Common myeloid progenitor, CD34-positive (primary cell): ENCODE measurements at regions not wholly inside any gene's neighbourhood (a gene's known extent, or its start where the extent isn't known, plus 50 kb on each side); places are given as distances from the start of the nearest gene placed in this dataset.
"Not testable (repeated sequence)": the region's sequence is repeated elsewhere in the genome, so short reads cannot be mapped to it uniquely, and the experiment has no call there.

Source experiments
- CTCF ChIA-PET: fragments of 350-600 bp; sonication (Branson Sonifier 250); formaldehyde crosslinking; loops from one replicate; lab custom pipeline; 2021; ENCODE audit warnings: antibody characterized with exemption; lab: Charles Lee
- POLR2A ChIA-PET: fragments of 350-600 bp; sonication (Branson Sonifier 250); formaldehyde crosslinking; loops from one replicate; lab custom pipeline; 2021; ENCODE audit warnings: antibody characterized with exemption; lab: Charles Lee
- DNase-seq, 3 donors: peaks; one replicate each; pipeline versions ENCODE4 v3.0.0 to v3.0.0-alpha.2; 2013
- H3K27ac ChIP-seq, 2 experiments: 1 replicate in 1 of 2; 2 replicates in 1 of 2; pipeline ENCODE4 v1.7.0; 2013; ENCODE audit warnings: inconsistent platforms in 2 of 2, low read length in 2 of 2, mild to moderate bottlenecking in 2 of 2, low read depth in 1 of 2, moderate library complexity in 1 of 2; ENCODE audit not compliant: severe bottlenecking in 2 of 2, insufficient read depth in 1 of 2, poor library complexity in 1 of 2
- H3K27me3 ChIP-seq, 5 experiments: replicated peaks in 2 of 5; 1 replicate in 3 of 5; 2 replicates in 2 of 5; pipeline versions ENCODE4 v1.6.1 to v1.7.0; 2013; ENCODE audit warnings: low read length in 4 of 5, mild to moderate bottlenecking in 2 of 5, moderate library complexity in 2 of 5, inconsistent platforms in 1 of 5; ENCODE audit not compliant: insufficient read depth in 5 of 5, control insufficient read depth in 4 of 5
- H3K36me3 ChIP-seq, 4 experiments: 1 replicate in 2 of 4; 2 replicates in 2 of 4; pipeline versions ENCODE4 v1.6.1 to v1.7.0; 2013; ENCODE audit warnings: low read length in 3 of 4, control low read depth in 1 of 4, mild to moderate bottlenecking in 1 of 4; ENCODE audit not compliant: control insufficient read depth in 4 of 4, insufficient read depth in 4 of 4
- H3K4me1 ChIP-seq, 4 experiments: 1 replicate in 3 of 4; 2 replicates in 1 of 4; pipeline versions ENCODE4 v1.6.1 to v1.7.1; 2013; ENCODE audit warnings: low read length in 3 of 4, mild to moderate bottlenecking in 3 of 4, control low read depth in 1 of 4, inconsistent platforms in 1 of 4, moderate library complexity in 1 of 4; ENCODE audit not compliant: control insufficient read depth in 4 of 4, insufficient read depth in 4 of 4; ENCODE audit errors: control extremely low read depth in 1 of 4
- H3K4me3 ChIP-seq, 7 experiments: 1 replicate in 4 of 7; 2 replicates in 3 of 7; pipeline versions ENCODE4 v1.5.1 to v1.7.0; 2013; ENCODE audit warnings: mild to moderate bottlenecking in 7 of 7, low read length in 6 of 7, moderate library complexity in 6 of 7, inconsistent platforms in 2 of 7, low read depth in 2 of 7, control low read depth in 1 of 7; ENCODE audit not compliant: insufficient read depth in 4 of 7, control insufficient read depth in 1 of 7; ENCODE audit errors: extremely low read depth in 1 of 7
- H3K9me3 ChIP-seq, 5 experiments: 1 replicate in 4 of 5; 2 replicates in 1 of 5; pipeline versions ENCODE4 v1.6.1 to v1.7.1; 2013; ENCODE audit warnings: low read length in 4 of 5, mild to moderate bottlenecking in 2 of 5, inconsistent platforms in 1 of 5, low read depth in 1 of 5, moderate library complexity in 1 of 5; ENCODE audit not compliant: control insufficient read depth in 4 of 5, insufficient read depth in 2 of 5; ENCODE audit errors: control extremely low read depth in 1 of 5
- WGBS: methylation state at CpG from one replicate; pipeline ENCODE4 v1.1.5; 2013; ENCODE audit not compliant: insufficient coverage; 5-methylcytosine and 5-hydroxymethylcytosine counted together

GRCh38 chrY:7371026-7371425, 459.5 kb upstream of the AMELY start:
- H3K4me3 ChIP-seq, DNase-seq, CTCF ChIA-PET, H3K27me3 ChIP-seq, H3K27ac ChIP-seq, H3K4me1 ChIP-seq, H3K9me3 ChIP-seq, POLR2A ChIA-PET: not testable (repeated sequence)
- H3K36me3 ChIP-seq: peaks cover 0 to 31% (median 0%) of the 10 kb centered on the region in 4 experiments
- no CpG with 5 or more reads among the region's 6 CpGs for WGBS

GRCh38 chrY:7359520-7359919, 448.0 kb upstream of the AMELY start:
- H3K4me3 ChIP-seq: no peak overlapping the region
- no peaks in the 10 kb centered on the region for H3K4me1 ChIP-seq
- no CpG with 5 or more reads among the region's 4 CpGs for WGBS
- no peaks in the 10 kb centered on the region for H3K9me3 ChIP-seq
- DNase-seq: no peak
- H3K27ac ChIP-seq: no peak overlapping the region
- H3K36me3 ChIP-seq: peaks cover 0 to 43% (median 2%) of the 10 kb centered on the region in 4 experiments
- ChIA-PET POLR2A (no interaction called here), CTCF (interaction anchor here (1.2 kb wide), 1 partner anchor 15 kb away, joined by 3 read pairs; no protein-coding TSS in a partner anchor)
- H3K27me3 ChIP-seq: no peaks in the 10 kb centered on the region

GRCh38 chrY:7358103-7358752, 446.7 kb upstream of the AMELY start:
- Histone ChIP-seq H3K4me1 (no peaks in the 10 kb centered on the region), H3K27ac (no peak overlapping the region), H3K27me3 (no peaks in the 10 kb centered on the region), H3K9me3 (no peaks in the 10 kb centered on the region), H3K36me3 (peaks cover 0 to 41% (median 2%) of the 10 kb centered on the region in 4 experiments), H3K4me3 (no peak overlapping the region)
- POLR2A ChIA-PET: no interaction called here
- no CpG with 5 or more reads among the region's 1 CpG for WGBS
- no peak for DNase-seq
- CTCF ChIA-PET: no interaction called here

GRCh38 chrY:7355891-7356290, 444.3 kb upstream of the AMELY start:
- POLR2A ChIA-PET, H3K4me3 ChIP-seq, CTCF ChIA-PET, H3K27me3 ChIP-seq, H3K9me3 ChIP-seq, H3K4me1 ChIP-seq, DNase-seq, H3K27ac ChIP-seq: not testable (repeated sequence)
- H3K36me3 ChIP-seq: peaks cover 0 to 39% (median 2%) of the 10 kb centered on the region in 4 experiments
- WGBS: no CpG with 5 or more reads among the region's 6 CpGs

GRCh38 chrY:7344661-7345060, 433.1 kb upstream of the AMELY start:
- H3K27me3 ChIP-seq: no peaks in the 10 kb centered on the region
- CTCF ChIA-PET: interaction anchor here (0.8 kb wide), 1 partner anchor 15 kb away, joined by 3 read pairs; no protein-coding TSS in a partner anchor
- H3K4me1 ChIP-seq: peaks cover 0 to 6% (median 0%) of the 10 kb centered on the region in 4 experiments
- WGBS: no CpG with 5 or more reads among the region's 7 CpGs
- DNase-seq: peak in 1 of 3 donors; percentile 42
- POLR2A ChIA-PET: no interaction called here
- no peaks in the 10 kb centered on the region for H3K9me3 ChIP-seq
- peaks cover 0 to 15% (median 0%) of the 10 kb centered on the region in 4 experiments for H3K36me3 ChIP-seq
- H3K4me3 ChIP-seq: no peak overlapping the region
- H3K27ac ChIP-seq: no peak overlapping the region

- no peaks in the 10 kb centered on the region for H3K9me3 ChIP-seq
- DNase-seq: no peak
- POLR2A ChIA-PET: no interaction called here
- CTCF ChIA-PET: no interaction called here
- H3K4me3 ChIP-seq: no peak overlapping the region
- no peak overlapping the region for H3K27ac ChIP-seq
- WGBS: no CpG with 5 or more reads among the region's 4 CpGs
- H3K36me3 ChIP-seq: peaks cover 0 to 15% (median 0%) of the 10 kb centered on the region in 4 experiments
- peaks cover 0 to 15% (median 0%) of the 10 kb centered on the region in 4 experiments for H3K4me1 ChIP-seq
- no peaks in the 10 kb centered on the region for H3K27me3 ChIP-seq
Measured at GRCh38 chrY:7343261-7343660, 431.7 kb upstream of the AMELY start.

GRCh38 chrY:7342732-7343131, 431.2 kb upstream of the AMELY start:
- H3K27me3 ChIP-seq, H3K9me3 ChIP-seq, H3K4me3 ChIP-seq, DNase-seq, H3K27ac ChIP-seq, CTCF ChIA-PET, POLR2A ChIA-PET: not testable (repeated sequence)
- peaks cover 0 to 15% (median 0%) of the 10 kb centered on the region in 4 experiments for H3K36me3 ChIP-seq
- H3K4me1 ChIP-seq: peaks cover 0 to 15% (median 0%) of the 10 kb centered on the region in 4 experiments
- WGBS: no CpG with 5 or more reads among the region's 16 CpGs
